ENCODE measurements at regions not wholly inside any gene's neighbourhood (a gene's known extent, or its start where the extent isn't known, plus 50 kb on each side); places are given as distances from the start of the nearest gene placed in this dataset.

DNA sequence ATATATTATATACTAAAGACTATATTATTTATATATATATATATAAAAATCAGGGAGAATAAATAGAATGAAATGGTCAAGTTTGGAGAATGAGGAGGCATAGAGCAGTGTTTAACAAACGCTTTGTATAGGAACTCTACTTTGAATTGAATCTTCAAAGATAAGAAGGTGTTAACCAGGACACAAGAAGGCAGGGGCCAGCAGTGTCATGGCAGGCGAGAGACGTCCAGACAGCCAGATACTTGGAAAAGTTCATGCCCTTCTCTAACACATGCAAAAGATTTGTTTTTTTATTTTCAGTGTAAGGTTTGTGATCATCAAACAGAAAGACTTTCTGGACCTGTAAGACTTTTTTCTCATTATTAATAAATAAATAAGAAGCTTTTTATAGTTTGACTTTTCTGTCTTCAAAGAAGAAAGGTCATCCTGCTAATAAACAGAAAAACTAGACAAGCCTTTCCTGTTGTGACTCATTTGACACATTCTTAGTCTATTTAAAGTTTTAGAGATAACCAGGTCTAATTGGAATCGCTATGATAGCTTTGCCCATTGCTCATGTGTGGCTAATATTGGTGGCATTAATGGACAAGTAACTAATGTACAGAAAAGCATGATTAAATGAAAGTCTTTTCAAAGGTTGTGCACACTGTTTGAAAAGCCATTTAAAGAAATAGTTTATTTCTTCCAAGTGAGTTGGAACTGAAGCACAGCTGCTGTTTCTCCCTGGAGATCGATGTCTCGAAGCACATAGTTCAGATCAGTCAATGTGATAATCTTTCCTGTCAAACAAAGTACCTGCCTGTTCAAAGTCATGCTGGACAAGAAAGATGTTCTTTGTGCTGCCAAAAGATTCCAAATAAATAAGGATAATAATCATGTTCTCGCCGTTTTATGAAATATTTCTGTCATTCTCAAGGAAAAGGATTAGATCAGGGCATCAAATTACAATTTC is 420.4 kb upstream of the OPRM1 start:
- no peak overlapping the region for H3K4me3 ChIP-seq (replicated peaks in 1 of 4; ENCODE audit: control extremely low read depth in 1 of 4, insufficient read depth in 1 of 4, low read depth in 3 of 4, low read length in 4 of 4)
- H3K36me3 ChIP-seq (ENCODE audit: control insufficient read depth, insufficient read depth, low read length): no peaks in the 10 kb centered on the region
- TF ChIP-seq CTCF (conservative IDR thresholded peaks at IDR 0.05 in 1 of 2, IDR thresholded peaks at IDR 0.05 in 1 of 2; ENCODE audit: low read depth in 1 of 2, low read length in 2 of 2) (no peak), EZH2 (IDR thresholded peaks at IDR 0.05; ENCODE audit: low read length, missing control alignments) (no peak)
- no peaks in the 10 kb centered on the region for H4K20me1 ChIP-seq (ENCODE audit: control insufficient read depth, extremely low read depth, insufficient read depth, low read length)
- no peak overlapping the region for H2AFZ ChIP-seq (ENCODE audit: low read length)
- H3K27ac ChIP-seq (ENCODE audit: insufficient read depth, low read length): no peak overlapping the region
- no peak overlapping the region for H3K9ac ChIP-seq (ENCODE audit: insufficient read depth, low read length)
- no peaks in the 10 kb centered on the region for H3K79me2 ChIP-seq (ENCODE audit: control insufficient read depth, insufficient read depth, low read length)
- H3K4me2 ChIP-seq (ENCODE audit: extremely low read depth, insufficient read depth, low read length): no peak overlapping the region
- no peaks in the 10 kb centered on the region for H3K27me3 ChIP-seq (ENCODE audit: control insufficient read depth, insufficient read depth, low read length)
- no peaks in the 10 kb centered on the region for H3K9me3 ChIP-seq (ENCODE audit: control insufficient read depth, insufficient read depth, low read depth, low read length)
- no peak for DNase-seq (ENCODE audit: low read depth in 2 of 2)
- no peaks in the 10 kb centered on the region for H3K4me1 ChIP-seq (ENCODE audit: control insufficient read depth, extremely low read depth, insufficient read depth, low read length)

DNA sequence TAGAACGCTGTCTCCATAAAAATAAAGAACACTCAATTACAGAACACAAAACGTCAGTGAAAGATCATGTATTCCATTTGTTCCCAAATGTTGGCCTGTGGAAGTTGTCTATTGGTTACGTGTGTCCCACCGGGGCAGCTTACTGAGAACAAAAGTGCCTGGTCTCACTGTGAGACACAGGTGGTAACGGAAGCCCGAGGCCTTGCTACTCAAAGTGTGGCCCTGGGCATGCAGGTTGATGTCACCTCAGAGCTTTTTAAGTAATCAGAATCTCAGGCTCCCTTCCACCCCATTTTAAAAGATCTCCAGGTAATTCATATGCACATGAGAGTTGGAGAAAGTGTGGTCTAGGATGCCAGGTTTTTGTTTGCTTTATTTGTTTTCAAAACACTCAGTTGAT is 422.5 kb upstream of the OPRM1 start:
- H3K4me2 ChIP-seq (ENCODE audit: extremely low read depth, insufficient read depth, low read length): no peak overlapping the region

More for the DNA sequence above, 422.5 kb upstream of the OPRM1 start:
- H2AFZ ChIP-seq (ENCODE audit: low read length): no peak overlapping the region
- H3K4me3 ChIP-seq (replicated peaks in 1 of 4; ENCODE audit: control extremely low read depth in 1 of 4, insufficient read depth in 1 of 4, low read depth in 3 of 4, low read length in 4 of 4): no peak overlapping the region
- H3K27me3 ChIP-seq (ENCODE audit: control insufficient read depth, insufficient read depth, low read length): no peaks in the 10 kb centered on the region
- H4K20me1 ChIP-seq (ENCODE audit: control insufficient read depth, extremely low read depth, insufficient read depth, low read length): no peaks in the 10 kb centered on the region
- H3K27ac ChIP-seq (ENCODE audit: insufficient read depth, low read length): no peak overlapping the region
- no peak for DNase-seq (ENCODE audit: low read depth in 2 of 2)
- no peaks in the 10 kb centered on the region for H3K4me1 ChIP-seq (ENCODE audit: control insufficient read depth, extremely low read depth, insufficient read depth, low read length)
- no peaks in the 10 kb centered on the region for H3K36me3 ChIP-seq (ENCODE audit: control insufficient read depth, insufficient read depth, low read length)
- H3K9ac ChIP-seq (ENCODE audit: insufficient read depth, low read length): no peak overlapping the region
- H3K9me3 ChIP-seq (ENCODE audit: control insufficient read depth, insufficient read depth, low read depth, low read length): no peaks in the 10 kb centered on the region
- no peaks in the 10 kb centered on the region for H3K79me2 ChIP-seq (ENCODE audit: control insufficient read depth, insufficient read depth, low read length)
- TF ChIP-seq CTCF (conservative IDR thresholded peaks at IDR 0.05 in 1 of 2, IDR thresholded peaks at IDR 0.05 in 1 of 2; ENCODE audit: low read depth in 1 of 2, low read length in 2 of 2) (no peak), EZH2 (IDR thresholded peaks at IDR 0.05; ENCODE audit: low read length, missing control alignments) (no peak)

Data from fibroblast of lung (primary cell).